HG02943 (cell line): ENCODE measurements at regions not wholly inside any gene's neighbourhood (a gene's known extent, or its start where the extent isn't known, plus 50 kb on each side); places are given as distances from the start of the nearest gene placed in this dataset.

ENCODE experiments used
- ATAC-seq: cut with Tn5 transposase; IDR thresholded peaks from one replicate; pipeline ENCODE4 v1.9.1; 2021; ENCODE audit warnings: mild to moderate bottlenecking, low read depth, moderate library complexity; ENCODE audit not compliant: unreplicated experiment

GRCh38 chr4:89439533-89439932 is 131.9 kb upstream of the GPRIN3 start:
- no peak for ATAC-seq

- ATAC-seq = peak; percentile 59
Observed at GRCh38 chr4:89438102-89438831, 130.7 kb upstream of the GPRIN3 start.

- peak; percentile 80 for ATAC-seq
Observed at GRCh38 chr4:89434364-89434988, 126.9 kb upstream of the GPRIN3 start.

- ATAC-seq = no peak
Observed at GRCh38 chr4:89427782-89428181, 120.2 kb upstream of the GPRIN3 start.

- ATAC-seq = no peak
Observed at GRCh38 chr4:89425023-89425422, 117.4 kb upstream of the GPRIN3 start.

- no peak for ATAC-seq
Observed at GRCh38 chr4:89422441-89422990, 114.9 kb upstream of the GPRIN3 start.

GRCh38 chr4:89420507-89420906 is 112.9 kb upstream of the GPRIN3 start:
- ATAC-seq = no peak

GRCh38 chr4:89419111-89419695 is 111.6 kb upstream of the GPRIN3 start:
- no peak for ATAC-seq

- ATAC-seq = no peak
Observed at GRCh38 chr4:89416960-89417359, 109.4 kb upstream of the GPRIN3 start.

- no peak for ATAC-seq
Observed at GRCh38 chr4:89413518-89413917, 105.9 kb upstream of the GPRIN3 start.

- ATAC-seq = no peak
Observed at GRCh38 chr4:89411539-89412309, 104.1 kb upstream of the GPRIN3 start.

- ATAC-seq = no peak
Observed at GRCh38 chr4:89410687-89411086, 103.1 kb upstream of the GPRIN3 start.

GRCh38 chr4:89404530-89404929 is 96.9 kb upstream of the GPRIN3 start:
- ATAC-seq = no peak

- no peak for ATAC-seq
Observed at GRCh38 chr4:89403826-89404225, 96.2 kb upstream of the GPRIN3 start.

GRCh38 chr4:89400287-89401035 is 92.9 kb upstream of the GPRIN3 start:
- ATAC-seq = no peak

- ATAC-seq = no peak
Observed at GRCh38 chr4:89398644-89399043, 91.0 kb upstream of the GPRIN3 start.

- no peak for ATAC-seq
Observed at GRCh38 chr4:89398146-89398545, 90.5 kb upstream of the GPRIN3 start.

GRCh38 chr4:89397441-89397840 is 89.8 kb upstream of the GPRIN3 start:
- ATAC-seq = no peak

GRCh38 chr4:89382439-89382838 is 74.8 kb upstream of the GPRIN3 start:
- ATAC-seq = no peak

- ATAC-seq = no peak
Observed at GRCh38 chr4:89380980-89381379, 73.4 kb upstream of the GPRIN3 start.
